Thyroid gland (tissue), 4 donors: ENCODE measurements at regions not wholly inside any gene's neighbourhood (a gene's known extent, or its start where the extent isn't known, plus 50 kb on each side); places are given as distances from the start of the nearest gene placed in this dataset.

Experiments
- CTCF ChIP-seq, 6 experiments: fragments of 200-600 bp in 3 of 6; fragments of 450-650 bp in 3 of 6; sonication (generic) in 3 of 6; IDR thresholded peaks; one replicate each; pipeline ENCODE4 v1.5.1; 2016 to 2019; ENCODE audit warnings: antibody characterized with exemption in 6 of 6, mild to moderate bottlenecking in 2 of 6, inconsistent platforms in 1 of 6, moderate library complexity in 1 of 6
- POLR2A ChIP-seq, 2 donors: fragments of 450-650 bp; IDR thresholded peaks; one replicate each; pipeline ENCODE4 v1.6.1; 2017; ENCODE audit warnings: antibody characterized with exemption in 2 of 2, mild to moderate bottlenecking in 2 of 2, moderate library complexity in 1 of 2

DNA sequence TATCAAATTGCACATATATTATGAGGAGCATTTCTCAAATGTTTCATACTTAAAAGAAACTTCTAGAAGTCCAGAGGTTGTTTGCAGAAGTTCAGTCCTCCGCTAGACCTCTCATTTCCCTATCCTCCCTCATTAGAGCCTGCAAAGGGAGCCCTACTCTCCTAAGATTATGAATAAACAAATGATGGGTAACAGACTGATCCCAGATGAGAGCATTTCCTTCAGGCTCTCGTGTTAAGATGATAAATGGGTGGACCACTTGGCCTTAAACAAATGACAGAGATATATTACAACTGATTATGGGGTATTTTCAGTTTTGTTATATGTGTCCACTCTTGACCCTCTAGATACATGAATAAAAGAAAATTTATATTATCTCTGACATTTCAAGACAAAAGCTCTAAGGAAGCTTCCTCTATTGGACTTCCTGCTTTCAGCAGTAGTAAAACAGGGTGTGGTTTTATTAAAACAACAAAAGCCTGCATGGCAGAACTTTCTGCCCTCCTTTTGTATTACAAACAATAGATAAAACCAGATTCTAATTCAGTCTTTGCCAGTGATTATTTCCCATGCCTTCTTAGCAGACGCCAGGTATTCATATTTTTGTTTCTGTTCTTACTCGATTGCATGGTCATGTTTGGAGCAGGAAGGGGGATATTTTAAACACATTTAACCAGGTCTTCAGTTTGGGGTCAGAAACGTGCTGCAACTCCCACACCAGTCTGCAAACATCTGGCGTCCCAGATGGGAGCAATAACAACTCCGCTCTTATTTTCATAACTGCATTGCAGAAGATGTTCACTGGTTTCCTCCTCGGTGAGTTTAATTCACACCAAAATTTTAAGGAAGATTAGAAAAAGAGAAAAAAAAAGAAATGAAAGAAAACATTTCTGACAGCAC is 52.4 kb upstream of the FAM204A start:
- TF ChIP-seq CTCF (IDR thresholded peaks at IDR 0.05) (no peak), POLR2A (IDR thresholded peaks at IDR 0.05) (no peak)
